AG08396 (cell line): ENCODE measurements at regions not wholly inside any gene's neighbourhood (a gene's known extent, or its start where the extent isn't known, plus 50 kb on each side); places are given as distances from the start of the nearest gene placed in this dataset.

Experiments
- DNase-seq: peaks from one replicate; pipeline ENCODE4 v3.0.0; 2012; ENCODE audit warnings: low spot score, mixed read lengths

GRCh38 chr10:111347386-111348013 is 270.7 kb downstream of the ADRA2A start:
- no peak for DNase-seq

GRCh38 chr10:111348076-111348475 is 271.2 kb downstream of the ADRA2A start:
- DNase-seq, result no peak

- no peak for DNase-seq
Measured at GRCh38 chr10:111354859-111355258, 278.0 kb downstream of the ADRA2A start.

GRCh38 chr10:111356571-111356970 is 279.7 kb downstream of the ADRA2A start:
- no peak for DNase-seq

GRCh38 chr10:111357859-111358258 is 281.0 kb downstream of the ADRA2A start:
- DNase-seq, result no peak

- DNase-seq, result no peak
Measured at GRCh38 chr10:111360260-111360925, 283.6 kb downstream of the ADRA2A start.

GRCh38 chr10:111367531-111367930 is 290.7 kb downstream of the ADRA2A start:
- no peak for DNase-seq

GRCh38 chr10:111370101-111370500 is 293.3 kb downstream of the ADRA2A start:
- DNase-seq, result no peak

- no peak for DNase-seq
Measured at GRCh38 chr10:111373696-111374095, 296.9 kb downstream of the ADRA2A start.

GRCh38 chr10:111379534-111380187 is 302.8 kb downstream of the ADRA2A start:
- no peak for DNase-seq

GRCh38 chr10:111384556-111384955 is 307.7 kb downstream of the ADRA2A start:
- DNase-seq, result no peak

GRCh38 chr10:111390813-111391563 is 314.2 kb downstream of the ADRA2A start:
- no peak for DNase-seq

GRCh38 chr10:111392159-111392558 is 315.3 kb downstream of the ADRA2A start:
- DNase-seq, result no peak

- no peak for DNase-seq
Measured at GRCh38 chr10:111392910-111393309, 316.1 kb downstream of the ADRA2A start.

- DNase-seq, result no peak
Measured at GRCh38 chr10:111410740-111411139, 333.9 kb downstream of the ADRA2A start.

- DNase-seq, result no peak
Measured at GRCh38 chr10:111425459-111425858, 348.6 kb downstream of the ADRA2A start.

GRCh38 chr10:111429288-111430028 is 352.6 kb downstream of the ADRA2A start:
- no peak for DNase-seq

GRCh38 chr10:111430070-111430469 is 353.2 kb downstream of the ADRA2A start:
- no peak for DNase-seq

- DNase-seq, result no peak
Measured at GRCh38 chr10:111432588-111432987, 355.8 kb downstream of the ADRA2A start.

GRCh38 chr10:111435871-111436270 is 359.0 kb downstream of the ADRA2A start:
- DNase-seq, result no peak

- DNase-seq, result no peak
Measured at GRCh38 chr10:111439034-111439842, 362.4 kb downstream of the ADRA2A start.
